GM23338 (cell line): ENCODE measurements at regions not wholly inside any gene's neighbourhood (a gene's known extent, or its start where the extent isn't known, plus 50 kb on each side); places are given as distances from the start of the nearest gene placed in this dataset.

ENCODE experiments used
- ATAC-seq: fragments of 200-7000 bp; cut with Tn5 transposase; 3 replicates; pipeline ENCODE4 v1.9.1; 2020
- DNase-seq: peaks from one replicate; pipeline ENCODE4 v3.0.0-alpha.2; 2015; ENCODE audit warnings: low spot score
- H2AFZ ChIP-seq: fragments of 200-600 bp; sonication (generic); 2 replicates; pipeline ENCODE4 v1.8.0; 2016; ENCODE audit warnings: antibody characterized with exemption, mild to moderate bottlenecking, moderate library complexity
- H3F3A ChIP-seq: fragments of 200-600 bp; sonication (generic); replicated peaks from 2 replicates; pipeline ENCODE4 v1.8.0; 2017; ENCODE audit warnings: antibody characterized with exemption, mixed run types, low read depth
- H3K27ac ChIP-seq: fragments of 200-600 bp; sonication (generic); 2 replicates; pipeline ENCODE4 v1.6.1; 2016; ENCODE audit warnings: low read depth
- H3K27me3 ChIP-seq: fragments of 200-600 bp; sonication (generic); 2 replicates; pipeline ENCODE4 v1.8.0; 2016; ENCODE audit warnings: mild to moderate bottlenecking, mixed run types, moderate library complexity; ENCODE audit not compliant: insufficient read depth
- H3K36me3 ChIP-seq: fragments of 200-600 bp; sonication (generic); 2 replicates; pipeline ENCODE4 v1.8.0; 2016; ENCODE audit warnings: mild to moderate bottlenecking; ENCODE audit not compliant: insufficient read depth
- H3K4me1 ChIP-seq: fragments of 200-600 bp; sonication (generic); 2 replicates; pipeline ENCODE4 v1.8.0; 2016; ENCODE audit warnings: mild to moderate bottlenecking, moderate library complexity; ENCODE audit not compliant: insufficient read depth
- H3K4me2 ChIP-seq: fragments of 200-600 bp; sonication (generic); 2 replicates; pipeline ENCODE4 v1.7.1; 2017; ENCODE audit warnings: mixed run types
- H3K4me3 ChIP-seq: fragments of 200-600 bp; sonication (generic); 2 replicates; pipeline ENCODE4 v1.6.1; 2016; ENCODE audit warnings: mixed run types
- H3K79me2 ChIP-seq: fragments of 200-600 bp; sonication (generic); replicated peaks from 2 replicates; pipeline ENCODE4 v1.8.0; 2017; ENCODE audit warnings: mild to moderate bottlenecking; ENCODE audit not compliant: insufficient read depth
- H3K9me2 ChIP-seq: fragments of 200-600 bp; sonication (generic); 2 replicates; pipeline ENCODE4 v1.8.0; 2017; ENCODE audit not compliant: insufficient read depth
- H4K20me1 ChIP-seq: fragments of 200-600 bp; sonication (generic); replicated peaks from 2 replicates; pipeline ENCODE4 v1.8.0; 2017; ENCODE audit warnings: mild to moderate bottlenecking; ENCODE audit not compliant: insufficient read depth
- H3K27ac Mint-ChIP-seq: 2 replicates; pipeline ENCODE4 v1.8.0; 2020; ENCODE audit warnings: inconsistent platforms, mild to moderate bottlenecking, moderate library complexity, mixed read lengths
- H3K27me3 Mint-ChIP-seq: 3 replicates; pipeline ENCODE4 v1.8.0; 2022; ENCODE audit warnings: low read depth, mild to moderate bottlenecking, moderate library complexity, mixed read lengths, inconsistent platforms; ENCODE audit not compliant: insufficient read depth, poor library complexity
- H3K36me3 Mint-ChIP-seq: 3 replicates; pipeline ENCODE4 v1.8.0; 2021; ENCODE audit warnings: low read depth, mild to moderate bottlenecking, inconsistent platforms, moderate library complexity, mixed read lengths
- H3K4me1 Mint-ChIP-seq: 3 replicates; pipeline ENCODE4 v1.8.0; 2020; ENCODE audit warnings: mild to moderate bottlenecking, inconsistent platforms, mixed read lengths
- H3K4me3 Mint-ChIP-seq: 3 replicates; pipeline ENCODE4 v1.8.0; 2021; ENCODE audit warnings: moderate library complexity, mild to moderate bottlenecking, inconsistent platforms, mixed read lengths
- H3K9me3 Mint-ChIP-seq: 3 replicates; pipeline ENCODE4 v1.8.0; 2020; ENCODE audit warnings: moderate library complexity, mild to moderate bottlenecking, inconsistent platforms, mixed read lengths
- CREB1 ChIP-seq: fragments of 250-450 bp; sonication (Bioruptor Pico); IDR thresholded peaks from 2 replicates; pipeline ENCODE4 v1.5.0; 2020; ENCODE audit warnings: low read depth, mild to moderate bottlenecking, moderate library complexity
- CTCF ChIP-seq, 2 experiments: fragments of 200-600 bp in 1 of 2; sonication (generic) in 1 of 2; conservative IDR thresholded peaks; 2 replicates each; pipeline versions ENCODE4 v1.5.1 to v1.6.1; 2016 to 2017; ENCODE audit warnings: antibody characterized with exemption in 2 of 2, low read depth in 2 of 2, mild to moderate bottlenecking in 2 of 2, moderate library complexity in 1 of 2
- ETS1 ChIP-seq: IDR thresholded peaks from 2 replicates; pipeline ENCODE4 v1.6.1; 2016; ENCODE audit warnings: antibody characterized with exemption
- EZH2 ChIP-seq: fragments of 200-600 bp; sonication (generic); IDR thresholded peaks from one replicate; pipeline ENCODE4 v1.8.0; 2017; ENCODE audit warnings: antibody characterized with exemption, mild to moderate bottlenecking, low read depth; ENCODE audit not compliant: unreplicated experiment
- EZH2phosphoT487 ChIP-seq: fragments of 200-600 bp; sonication (generic); IDR thresholded peaks from one replicate; pipeline ENCODE4 v1.8.1; 2018; ENCODE audit warnings: antibody characterized with exemption; ENCODE audit not compliant: unreplicated experiment
- JUNB ChIP-seq: IDR thresholded peaks from one replicate; pipeline ENCODE4 v1.6.1; 2016; ENCODE audit warnings: antibody characterized with exemption; ENCODE audit not compliant: unreplicated experiment
- NANOG ChIP-seq: IDR thresholded peaks from 2 replicates; pipeline ENCODE4 v1.6.1; 2016; ENCODE audit warnings: antibody characterized with exemption, borderline replicate concordance
- POLR2AphosphoS5 ChIP-seq: IDR thresholded peaks from 2 replicates; pipeline ENCODE4 v1.6.1; 2016; ENCODE audit warnings: antibody characterized with exemption, low read depth
- REST ChIP-seq: IDR thresholded peaks from one replicate; pipeline ENCODE4 v1.6.1; 2018; ENCODE audit warnings: antibody characterized with exemption; ENCODE audit not compliant: unreplicated experiment
- STAT1 ChIP-seq: IDR thresholded peaks from one replicate; pipeline ENCODE4 v1.6.1; 2016; ENCODE audit warnings: antibody characterized with exemption; ENCODE audit not compliant: unreplicated experiment
- ZNF114 ChIP-seq: fragments of 250-450 bp; sonication (Bioruptor Pico); IDR thresholded peaks from 2 replicates; pipeline ENCODE4 v1.5.0; 2020; ENCODE audit warnings: mild to moderate bottlenecking, moderate library complexity
- ZNF331 ChIP-seq: fragments of 250-450 bp; sonication (Bioruptor Pico); IDR thresholded peaks from 2 replicates; pipeline ENCODE4 v1.5.0; 2020; ENCODE audit warnings: low read depth, mild to moderate bottlenecking, moderate library complexity
- ZNF462 ChIP-seq: fragments of 250-450 bp; sonication (Bioruptor Pico); IDR thresholded peaks from 2 replicates; pipeline ENCODE4 v1.5.0; 2020; ENCODE audit warnings: mild to moderate bottlenecking, moderate library complexity

GRCh38 chr12:60616400-60616799 is 1020.6 kb downstream of the SLC16A7 start:
- no peak overlapping the region for H3K27ac Mint-ChIP-seq
- ATAC-seq, result no peak
- no peaks in the 10 kb centered on the region for H3K4me1 ChIP-seq
- no peak for DNase-seq
- TF ChIP-seq REST, result no peak
- no peak for TF ChIP-seq POLR2AphosphoS5
- no peak for TF ChIP-seq ETS1
- TF ChIP-seq CTCF (conservative IDR thresholded peaks at IDR 0.05; ENCODE audit: low read depth in 2 of 2), result no peak
- no peak for TF ChIP-seq EZH2phosphoT487
- no peak for TF ChIP-seq CREB1 (CRISPR knock-in tag)
- TF ChIP-seq ZNF331, result no peak
- TF ChIP-seq JUNB, result no peak
- no peak for TF ChIP-seq STAT1
- TF ChIP-seq EZH2, result no peak
- no peak for TF ChIP-seq ZNF462 (CRISPR knock-in tag)
- TF ChIP-seq ZNF114 (CRISPR knock-in tag), result no peak
- no peak for TF ChIP-seq NANOG
- H3K4me3 ChIP-seq, result no peak overlapping the region
- H3K4me1 Mint-ChIP-seq, result no peaks in the 10 kb centered on the region
- H3K79me2 ChIP-seq, result no peaks in the 10 kb centered on the region
- H3K27ac ChIP-seq, result no peak overlapping the region
- no peaks in the 10 kb centered on the region for H4K20me1 ChIP-seq
- H3K9me2 ChIP-seq, result peaks cover 27% of the 10 kb centered on the region
- H3F3A ChIP-seq, result no peaks in the 10 kb centered on the region
- H3K36me3 Mint-ChIP-seq, result peaks cover 8% of the 10 kb centered on the region; the same call in 1 of the 3 replicates
- peaks cover 3% of the 10 kb centered on the region; the same call in 1 of the 2 replicates for H3K36me3 ChIP-seq
- H3K27me3 ChIP-seq, result no peaks in the 10 kb centered on the region
- no peaks in the 10 kb centered on the region for H3K27me3 Mint-ChIP-seq
- H3K4me3 Mint-ChIP-seq, result no peak overlapping the region
- peaks cover 37% of the 10 kb centered on the region for H3K9me3 Mint-ChIP-seq
- H3K4me2 ChIP-seq, result no peak overlapping the region
- no peak overlapping the region for H2AFZ ChIP-seq
